HepG2 (cell line): ENCODE measurements at regions not wholly inside any gene's neighbourhood (a gene's known extent, or its start where the extent isn't known, plus 50 kb on each side); places are given as distances from the start of the nearest gene placed in this dataset.

ENCODE experiments used
- JUNB ChIP-seq: sonication (generic); formaldehyde crosslinking; IDR thresholded peaks from 2 replicates; pipeline ENCODE4 v1.8.0; 2022; ENCODE audit warnings: missing genetic modification reagents, mild to moderate bottlenecking, borderline replicate concordance
- YY1 ChIP-seq: IDR thresholded peaks from 2 replicates; pipeline ENCODE4 v1.6.1; 2011; ENCODE audit warnings: low read length, low read depth, moderate library complexity, mild to moderate bottlenecking; ENCODE audit not compliant: insufficient read depth, insufficient replicate concordance
- TF ChIP-seq, protein P1 (sequence below): sonication (generic); formaldehyde crosslinking; conservative IDR thresholded peaks from 2 replicates; pipeline ENCODE4 v1.4.0; 2020; ENCODE audit warnings: missing genetic modification reagents

DNA sequence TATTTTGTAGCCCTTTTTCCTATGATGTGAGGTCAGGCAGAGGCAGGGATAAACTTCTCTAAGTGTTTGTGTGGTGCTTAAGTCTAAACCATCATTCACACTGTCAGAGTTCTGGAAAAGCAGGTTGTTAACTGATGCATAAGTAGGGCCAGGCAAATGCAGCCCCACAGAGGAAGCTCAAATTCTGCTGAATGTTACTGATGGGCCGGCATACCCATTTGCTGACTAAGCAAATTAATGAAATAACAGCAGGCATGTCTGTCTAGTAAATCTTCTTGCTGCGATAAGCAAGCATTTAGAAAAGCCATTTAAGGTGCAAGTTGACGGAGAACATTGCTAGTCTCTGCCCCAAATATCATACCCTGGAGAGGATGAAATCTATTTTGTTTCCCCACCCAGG, 523.2 kb upstream of the CCDC196 start:
- no peak for TF ChIP-seq JUNB (CRISPR knock-in tag)
- no peak for TF ChIP-seq YY1
- TF ChIP-seq, protein P1, sequence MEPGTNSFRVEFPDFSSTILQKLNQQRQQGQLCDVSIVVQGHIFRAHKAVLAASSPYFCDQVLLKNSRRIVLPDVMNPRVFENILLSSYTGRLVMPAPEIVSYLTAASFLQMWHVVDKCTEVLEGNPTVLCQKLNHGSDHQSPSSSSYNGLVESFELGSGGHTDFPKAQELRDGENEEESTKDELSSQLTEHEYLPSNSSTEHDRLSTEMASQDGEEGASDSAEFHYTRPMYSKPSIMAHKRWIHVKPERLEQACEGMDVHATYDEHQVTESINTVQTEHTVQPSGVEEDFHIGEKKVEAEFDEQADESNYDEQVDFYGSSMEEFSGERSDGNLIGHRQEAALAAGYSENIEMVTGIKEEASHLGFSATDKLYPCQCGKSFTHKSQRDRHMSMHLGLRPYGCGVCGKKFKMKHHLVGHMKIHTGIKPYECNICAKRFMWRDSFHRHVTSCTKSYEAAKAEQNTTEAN (CRISPR knock-in tag) = no peak
